Body of pancreas (tissue), 4 donors: ENCODE measurements at regions not wholly inside any gene's neighbourhood (a gene's known extent, or its start where the extent isn't known, plus 50 kb on each side); places are given as distances from the start of the nearest gene placed in this dataset.

Experiments used
- ATAC-seq: fragments of 150-250 bp; one replicate; pipeline ENCODE4 v1.9.1; 2016
- DNase-seq, 4 donors: peaks; one replicate each; pipeline ENCODE4 v3.0.0-alpha.2; 2019
- H3K27ac ChIP-seq, 4 donors: fragments of 200-600 bp; sonication (generic); 1 replicate in 3 of 4; 2 replicates in 1 of 4; pipeline versions ENCODE4 v1.5.1 to v1.6.1; 2016 to 2019; ENCODE audit warnings: mild to moderate bottlenecking in 1 of 4, mixed read lengths in 1 of 4, moderate library complexity in 1 of 4
- H3K27me3 ChIP-seq, 2 donors: fragments of 200-600 bp; sonication (generic); one replicate each; pipeline ENCODE4 v1.6.0; 2016; ENCODE audit warnings: mild to moderate bottlenecking in 1 of 2
- H3K36me3 ChIP-seq, 2 donors: fragments of 200-600 bp; sonication (generic); replicated peaks in 1 of 2; 2 replicates each; pipeline ENCODE4 v1.5.1; 2016; ENCODE audit warnings: low read depth in 2 of 2; ENCODE audit not compliant: insufficient read depth in 1 of 2
- H3K4me1 ChIP-seq: fragments of 200-600 bp; sonication (generic); one replicate; pipeline ENCODE4 v1.6.0; 2016
- H3K4me3 ChIP-seq, 2 donors: fragments of 200-600 bp; sonication (generic); 1 replicate in 1 of 2; 2 replicates in 1 of 2; pipeline ENCODE4 v1.5.1; 2016 to 2019
- H3K9me3 ChIP-seq, 3 donors: fragments of 200-600 bp; sonication (generic); 1 replicate in 2 of 3; 2 replicates in 1 of 3; pipeline ENCODE4 v1.5.1; 2016
- POLR2A ChIP-seq, 3 donors: fragments of 450-650 bp; IDR thresholded peaks; one replicate each; pipeline ENCODE4 v1.6.1; 2016; ENCODE audit warnings: antibody characterized with exemption in 3 of 3, mild to moderate bottlenecking in 2 of 3
- WGBS, 2 donors: methylation state at CpG; one replicate each; pipeline ENCODE4 v1.1.5; 2017; 5-methylcytosine and 5-hydroxymethylcytosine counted together
- intact Hi-C: fragments of 100-400 bp; cut with DNase I; formaldehyde crosslinking; loops from one replicate; pipeline ENCODE4 v1.15.1; 2023
- TF ChIP-seq, protein P1 (sequence below), 7 experiments: fragments of 450-650 bp in 4 of 7; fragments of 200-600 bp in 3 of 7; sonication (generic) in 3 of 7; IDR thresholded peaks; one replicate each; pipeline ENCODE4 v1.5.1; 2016 to 2019; ENCODE audit warnings: antibody characterized with exemption in 7 of 7

- no peak for TF ChIP-seq POLR2A (IDR thresholded peaks at IDR 0.05)
- TF ChIP-seq, protein P1, sequence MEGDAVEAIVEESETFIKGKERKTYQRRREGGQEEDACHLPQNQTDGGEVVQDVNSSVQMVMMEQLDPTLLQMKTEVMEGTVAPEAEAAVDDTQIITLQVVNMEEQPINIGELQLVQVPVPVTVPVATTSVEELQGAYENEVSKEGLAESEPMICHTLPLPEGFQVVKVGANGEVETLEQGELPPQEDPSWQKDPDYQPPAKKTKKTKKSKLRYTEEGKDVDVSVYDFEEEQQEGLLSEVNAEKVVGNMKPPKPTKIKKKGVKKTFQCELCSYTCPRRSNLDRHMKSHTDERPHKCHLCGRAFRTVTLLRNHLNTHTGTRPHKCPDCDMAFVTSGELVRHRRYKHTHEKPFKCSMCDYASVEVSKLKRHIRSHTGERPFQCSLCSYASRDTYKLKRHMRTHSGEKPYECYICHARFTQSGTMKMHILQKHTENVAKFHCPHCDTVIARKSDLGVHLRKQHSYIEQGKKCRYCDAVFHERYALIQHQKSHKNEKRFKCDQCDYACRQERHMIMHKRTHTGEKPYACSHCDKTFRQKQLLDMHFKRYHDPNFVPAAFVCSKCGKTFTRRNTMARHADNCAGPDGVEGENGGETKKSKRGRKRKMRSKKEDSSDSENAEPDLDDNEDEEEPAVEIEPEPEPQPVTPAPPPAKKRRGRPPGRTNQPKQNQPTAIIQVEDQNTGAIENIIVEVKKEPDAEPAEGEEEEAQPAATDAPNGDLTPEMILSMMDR (IDR thresholded peaks at IDR 0.05): no peak
- Histone ChIP-seq H3K9me3 (no peaks in the 10 kb centered on the region), H3K36me3 (no peaks in the 10 kb centered on the region), H3K4me1 (no peaks in the 10 kb centered on the region), H3K4me3 (no peak overlapping the region), H3K27me3 (no peaks in the 10 kb centered on the region), H3K27ac (no peak overlapping the region)
- intact Hi-C loops: no loop called here
- no peak for DNase-seq
- no peak for ATAC-seq
These were observed 187.4 kb upstream of the STAC start for GRCh38 chr3:36192901-36193300.

DNA sequence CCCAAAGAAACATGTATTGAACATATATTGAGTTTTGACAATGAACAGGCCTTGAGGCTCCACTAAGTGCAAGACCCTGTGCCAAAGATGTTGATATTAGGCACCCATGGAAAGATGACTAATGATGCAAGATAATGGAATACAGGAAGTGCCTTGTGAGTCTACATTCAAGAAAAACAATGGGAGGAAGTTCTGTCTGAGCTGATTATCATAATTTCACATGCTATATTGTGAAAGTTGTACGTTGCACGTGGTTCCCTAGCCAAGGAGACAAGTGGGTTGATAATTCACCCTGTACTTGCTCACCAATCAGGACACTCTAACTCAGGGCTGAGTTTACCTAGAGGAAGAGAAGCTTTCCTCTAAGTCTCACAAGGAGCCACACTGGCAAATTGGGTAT lies 186.9 kb upstream of the STAC start:
- Histone ChIP-seq H3K4me3 (no peak overlapping the region), H3K27ac (no peak overlapping the region), H3K4me1 (no peaks in the 10 kb centered on the region), H3K36me3 (no peaks in the 10 kb centered on the region), H3K9me3 (no peaks in the 10 kb centered on the region), H3K27me3 (no peaks in the 10 kb centered on the region)
- intact Hi-C loops: no loop called here
- 29 to 37% methylated on average over 2 of the region's 2 CpGs for WGBS, 2 donors
- TF ChIP-seq, protein P1 (IDR thresholded peaks at IDR 0.05): no peak
- no peak for TF ChIP-seq POLR2A (IDR thresholded peaks at IDR 0.05)
- no peak for ATAC-seq
- no peak for DNase-seq

DNA sequence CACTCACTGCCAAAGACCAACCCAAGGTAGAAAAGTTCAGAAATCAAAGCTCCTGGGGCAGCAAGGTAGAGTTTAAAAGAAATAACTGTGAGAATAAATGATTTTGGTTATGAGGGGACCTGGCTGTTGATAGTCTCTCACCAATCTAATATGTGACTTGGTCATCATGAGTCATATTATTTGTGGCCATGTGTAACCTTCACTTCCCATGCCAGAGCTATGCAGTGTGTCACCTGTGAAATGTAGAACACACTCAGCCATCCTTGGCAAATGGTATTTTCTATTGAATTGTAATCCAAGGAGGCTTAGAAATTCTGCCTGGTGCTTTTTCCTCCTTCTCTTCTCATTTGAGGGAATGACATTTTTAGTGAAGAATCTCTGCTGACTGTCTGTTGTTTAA lies 184.2 kb upstream of the STAC start:
- Histone ChIP-seq H3K27me3 (no peaks in the 10 kb centered on the region), H3K4me1 (no peaks in the 10 kb centered on the region), H3K27ac (no peak overlapping the region), H3K4me3 (no peak overlapping the region), H3K9me3 (no peaks in the 10 kb centered on the region), H3K36me3 (no peaks in the 10 kb centered on the region)
- intact Hi-C loops: no loop called here
- DNase-seq (no peak), ATAC-seq (no peak)
- no peak for TF ChIP-seq POLR2A (IDR thresholded peaks at IDR 0.05)

DNA sequence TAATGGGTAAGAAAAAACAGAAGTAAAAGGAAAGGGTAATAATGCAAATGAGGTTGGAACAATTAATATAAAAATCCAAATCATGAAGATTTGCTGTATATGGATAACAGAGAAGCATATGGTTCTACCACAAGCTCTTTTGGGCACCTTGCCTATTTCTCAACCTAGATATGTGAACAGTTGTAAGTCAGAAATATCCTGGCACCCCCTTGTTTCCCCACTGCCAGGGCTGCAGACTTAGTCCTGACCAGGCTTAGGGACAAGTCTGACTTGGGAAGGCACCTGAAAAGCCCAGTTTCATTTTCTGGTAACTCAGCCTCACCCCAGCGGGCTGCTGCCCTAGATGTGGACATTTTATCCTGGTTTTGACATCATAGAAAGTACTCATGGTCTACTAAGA lies 183.2 kb upstream of the STAC start:
- intact Hi-C loops: no loop called here
- WGBS, 2 donors: 0 to 85% methylated on average over 1 of the region's 1 CpG
- no peaks in the 10 kb centered on the region for H3K36me3 ChIP-seq
- H3K4me3 ChIP-seq: no peak overlapping the region
- no peak overlapping the region for H3K27ac ChIP-seq
- DNase-seq (no peak), ATAC-seq (no peak)
- no peaks in the 10 kb centered on the region for H3K4me1 ChIP-seq
- no peaks in the 10 kb centered on the region for H3K9me3 ChIP-seq
- TF ChIP-seq, protein P1 (IDR thresholded peaks at IDR 0.05): no peak
- no peak for TF ChIP-seq POLR2A (IDR thresholded peaks at IDR 0.05)
- H3K27me3 ChIP-seq: no peaks in the 10 kb centered on the region

- ATAC-seq (no peak), DNase-seq (no peak)
- Histone ChIP-seq H3K27me3 (no peaks in the 10 kb centered on the region), H3K27ac (no peak overlapping the region), H3K4me1 (no peaks in the 10 kb centered on the region), H3K4me3 (no peak overlapping the region), H3K36me3 (no peaks in the 10 kb centered on the region), H3K9me3 (no peaks in the 10 kb centered on the region)
- intact Hi-C loops: no loop called here
- TF ChIP-seq POLR2A (IDR thresholded peaks at IDR 0.05): no peak
- TF ChIP-seq, protein P1 (IDR thresholded peaks at IDR 0.05): no peak
These were observed 178.8 kb upstream of the STAC start for GRCh38 chr3:36201546-36201945.
